Neuronal stem cell (in vitro differentiated cells): ENCODE measurements at regions not wholly inside any gene's neighbourhood (a gene's known extent, or its start where the extent isn't known, plus 50 kb on each side); places are given as distances from the start of the nearest gene placed in this dataset.

Source experiments
- DNase-seq: peaks from one replicate; pipeline ENCODE4 v3.0.0-alpha.2; 2013; ENCODE audit warnings: low spot score
- H2AFZ ChIP-seq: one replicate; pipeline ENCODE4 v1.6.1; 2013; ENCODE audit warnings: mild to moderate bottlenecking, low read length, inconsistent platforms
- H2AK5ac ChIP-seq: 2 replicates; pipeline ENCODE4 v1.6.1; 2013; ENCODE audit warnings: low read depth, mild to moderate bottlenecking, inconsistent platforms, low read length, moderate library complexity, mixed read lengths
- H2BK120ac ChIP-seq: 2 replicates; pipeline ENCODE4 v1.6.1; 2013; ENCODE audit warnings: low read depth, mild to moderate bottlenecking, inconsistent platforms, low read length, moderate library complexity, mixed read lengths
- H2BK12ac ChIP-seq: one replicate; pipeline ENCODE4 v1.6.1; 2013; ENCODE audit warnings: low read length, inconsistent platforms
- H2BK15ac ChIP-seq: 2 replicates; pipeline ENCODE4 v1.6.1; 2013; ENCODE audit warnings: mild to moderate bottlenecking, low read length, inconsistent platforms, mixed read lengths
- H2BK5ac ChIP-seq: one replicate; pipeline ENCODE4 v1.6.1; 2013; ENCODE audit warnings: inconsistent platforms, mild to moderate bottlenecking, low read length, moderate library complexity
- H3K14ac ChIP-seq: one replicate; pipeline ENCODE4 v1.6.1; 2013; ENCODE audit warnings: low read length, inconsistent platforms
- H3K18ac ChIP-seq: 2 replicates; pipeline ENCODE4 v1.6.1; 2013; ENCODE audit warnings: low read length, inconsistent platforms
- H3K23ac ChIP-seq: 2 replicates; pipeline ENCODE4 v1.6.1; 2013; ENCODE audit warnings: low read depth, mild to moderate bottlenecking, mixed read lengths, low read length, inconsistent platforms; ENCODE audit not compliant: poor library complexity
- H3K27ac ChIP-seq: replicated peaks from 3 replicates; pipeline ENCODE4 v1.5.1; 2013; ENCODE audit warnings: low read length, inconsistent platforms
- H3K27me3 ChIP-seq, 3 experiments: 2 replicates each; pipeline ENCODE4 v1.6.1; 2013; ENCODE audit warnings: low read length in 3 of 3, mild to moderate bottlenecking in 2 of 3, inconsistent platforms in 1 of 3, low read depth in 1 of 3, mixed read lengths in 1 of 3, moderate library complexity in 1 of 3; ENCODE audit not compliant: control insufficient read depth in 3 of 3, insufficient read depth in 3 of 3
- H3K36me3 ChIP-seq, 2 donors: replicated peaks in 1 of 2; 2 replicates each; pipeline ENCODE4 v1.6.1; 2013; ENCODE audit warnings: low read length in 2 of 2; ENCODE audit not compliant: control insufficient read depth in 2 of 2, insufficient read depth in 2 of 2
- H3K4ac ChIP-seq: 2 replicates; pipeline ENCODE4 v1.6.1; 2013; ENCODE audit warnings: inconsistent platforms, mild to moderate bottlenecking, low read length, moderate library complexity
- H3K4me1 ChIP-seq, 2 donors: 1 replicate in 1 of 2; 2 replicates in 1 of 2; pipeline ENCODE4 v1.6.1; 2013; ENCODE audit warnings: low read length in 2 of 2, low read depth in 1 of 2; ENCODE audit not compliant: control insufficient read depth in 2 of 2, insufficient read depth in 1 of 2
- H3K4me2 ChIP-seq: one replicate; pipeline ENCODE4 v1.6.1; 2013; ENCODE audit warnings: mild to moderate bottlenecking, low read length, inconsistent platforms; ENCODE audit not compliant: insufficient read depth, poor library complexity, severe bottlenecking
- H3K4me3 ChIP-seq, 2 donors: 2 replicates each; pipeline ENCODE4 v1.5.1; 2013; ENCODE audit warnings: low read length in 2 of 2, mild to moderate bottlenecking in 2 of 2, inconsistent platforms in 1 of 2, moderate library complexity in 1 of 2
- H3K79me1 ChIP-seq: one replicate; pipeline ENCODE4 v1.6.1; 2013; ENCODE audit warnings: low read depth, mild to moderate bottlenecking, inconsistent platforms, low read length, moderate library complexity
- H3K9ac ChIP-seq: one replicate; pipeline ENCODE4 v1.6.1; 2013; ENCODE audit warnings: mild to moderate bottlenecking, low read depth, low read length, inconsistent platforms; ENCODE audit not compliant: poor library complexity
- H3K9me3 ChIP-seq, 2 donors: replicated peaks in 1 of 2; 2 replicates each; pipeline versions ENCODE3 to v1.6.1; 2013; ENCODE audit warnings: low read length in 2 of 2, mild to moderate bottlenecking in 2 of 2, inconsistent platforms in 1 of 2, low read depth in 1 of 2, mixed read lengths in 1 of 2, moderate library complexity in 1 of 2; ENCODE audit not compliant: control insufficient read depth in 2 of 2, insufficient read depth in 1 of 2
- H4K8ac ChIP-seq: one replicate; pipeline ENCODE4 v1.6.1; 2013; ENCODE audit warnings: low read depth, mild to moderate bottlenecking, inconsistent platforms, low read length, moderate library complexity
- H4K91ac ChIP-seq: one replicate; pipeline ENCODE4 v1.6.1; 2013; ENCODE audit warnings: low read length, low read depth, mild to moderate bottlenecking, inconsistent platforms; ENCODE audit not compliant: poor library complexity
- WGBS, 2 donors: extraction: QIAGEN DNeasy Blood & Tissue Kit; methylation state at CpG; one replicate each; pipeline ENCODE4 v1.1.7; 2013; ENCODE audit warnings: missing lambda C conversion rate in 2 of 2, mixed read lengths in 1 of 2; ENCODE audit not compliant: insufficient read length in 2 of 2, insufficient replicate concordance in 1 of 2; ENCODE audit errors: extremely low coverage in 2 of 2; 5-methylcytosine and 5-hydroxymethylcytosine counted together

- Histone ChIP-seq H3K27me3 (no peaks in the 10 kb centered on the region), H3K4me3 (no peak overlapping the region), H2BK5ac (no peak overlapping the region), H2BK12ac (no peak overlapping the region), H3K9me3 (no peaks in the 10 kb centered on the region), H2AFZ (no peak overlapping the region), H3K23ac (no peak overlapping the region), H3K18ac (no peak overlapping the region), H4K8ac (no peak overlapping the region), H3K4me1 (no peaks in the 10 kb centered on the region), H3K14ac (no peak overlapping the region), H2AK5ac (no peak overlapping the region), H3K9ac (no peak overlapping the region), H2BK15ac (no peak overlapping the region), H3K36me3 (no peaks in the 10 kb centered on the region), H3K4ac (no peak overlapping the region), H4K91ac (no peak overlapping the region), H3K4me2 (no peak overlapping the region), H3K79me1 (no peaks in the 10 kb centered on the region), H3K27ac (no peak overlapping the region), H2BK120ac (no peak overlapping the region)
- WGBS, 2 donors = no CpG with 5 or more reads among the region's 1 CpG
- DNase-seq = no peak
Observed at GRCh38 chr4:176440698-176441097, 120.9 kb downstream of the SPCS3 start.

GRCh38 chr4:176441594-176441993, 121.8 kb downstream of the SPCS3 start:
- H3K4me3 ChIP-seq = no peak overlapping the region
- no peak overlapping the region for H2BK12ac ChIP-seq
- DNase-seq = no peak
- no peak overlapping the region for H3K18ac ChIP-seq
- no peak overlapping the region for H2BK120ac ChIP-seq
- no peak overlapping the region for H3K27ac ChIP-seq
- H3K4ac ChIP-seq = no peak overlapping the region
- H2AFZ ChIP-seq = no peak overlapping the region
- no peak overlapping the region for H3K23ac ChIP-seq
- no peak overlapping the region for H2BK5ac ChIP-seq
- H3K27me3 ChIP-seq = no peaks in the 10 kb centered on the region
- no peaks in the 10 kb centered on the region for H3K36me3 ChIP-seq
- no peak overlapping the region for H3K4me2 ChIP-seq
- H2AK5ac ChIP-seq = no peak overlapping the region
- H3K79me1 ChIP-seq = no peaks in the 10 kb centered on the region
- no peak overlapping the region for H4K8ac ChIP-seq
- no peak overlapping the region for H4K91ac ChIP-seq
- no peak overlapping the region for H2BK15ac ChIP-seq
- peaks cover 0 to 3% of the 10 kb centered on the region in 2 donors for H3K9me3 ChIP-seq
- H3K4me1 ChIP-seq = no peaks in the 10 kb centered on the region
- H3K9ac ChIP-seq = no peak overlapping the region
- H3K14ac ChIP-seq = no peak overlapping the region
- WGBS, 2 donors = no CpG with 5 or more reads among the region's 2 CpGs

GRCh38 chr4:176443117-176443516, 123.4 kb downstream of the SPCS3 start:
- Histone ChIP-seq H3K4me2 (no peak overlapping the region), H4K8ac (no peak overlapping the region), H4K91ac (no peak overlapping the region), H3K36me3 (no peaks in the 10 kb centered on the region), H3K9ac (no peak overlapping the region), H2BK5ac (no peak overlapping the region), H3K79me1 (no peaks in the 10 kb centered on the region), H3K27ac (no peak overlapping the region), H3K18ac (no peak overlapping the region), H3K4me1 (no peaks in the 10 kb centered on the region), H2AK5ac (no peak overlapping the region), H3K27me3 (no peaks in the 10 kb centered on the region), H2BK120ac (no peak overlapping the region), H3K4me3 (no peak overlapping the region), H3K4ac (no peak overlapping the region), H2AFZ (no peak overlapping the region), H3K14ac (no peak overlapping the region), H3K23ac (no peak overlapping the region), H2BK12ac (no peak overlapping the region), H2BK15ac (no peak overlapping the region), H3K9me3 (peaks cover 0 to 4% of the 10 kb centered on the region in 2 donors)
- no peak for DNase-seq
- WGBS, 2 donors = no CpG with 5 or more reads among the region's 4 CpGs

- Histone ChIP-seq H3K23ac (no peak overlapping the region), H3K4me3 (no peak overlapping the region), H3K4me1 (no peaks in the 10 kb centered on the region), H3K4ac (no peak overlapping the region), H2BK120ac (no peak overlapping the region), H4K8ac (no peak overlapping the region), H2AFZ (no peak overlapping the region), H2AK5ac (no peak overlapping the region), H4K91ac (no peak overlapping the region), H3K36me3 (no peaks in the 10 kb centered on the region), H3K14ac (no peak overlapping the region), H3K27me3 (no peaks in the 10 kb centered on the region), H3K18ac (no peak overlapping the region), H2BK5ac (no peak overlapping the region), H3K27ac (no peak overlapping the region), H3K4me2 (no peak overlapping the region), H2BK15ac (no peak overlapping the region), H3K9ac (no peak overlapping the region), H3K9me3 (peaks cover 0 to 4% of the 10 kb centered on the region in 2 donors), H3K79me1 (no peaks in the 10 kb centered on the region), H2BK12ac (no peak overlapping the region)
- DNase-seq = no peak
- no CpG with 5 or more reads among the region's 3 CpGs for WGBS, 2 donors
Observed at GRCh38 chr4:176443646-176444409, 124.1 kb downstream of the SPCS3 start.
